Glutamatergic neuron (in vitro differentiated cells): ENCODE measurements at regions not wholly inside any gene's neighbourhood (a gene's known extent, or its start where the extent isn't known, plus 50 kb on each side); places are given as distances from the start of the nearest gene placed in this dataset.

Source experiments
- DNase-seq: peaks from one replicate; pipeline ENCODE4 v3.0.0; 2022
- H3K27ac Mint-ChIP-seq: one replicate; pipeline ENCODE4 v1.8.0; 2020; ENCODE audit warnings: mild to moderate bottlenecking, mixed read lengths, inconsistent platforms; ENCODE audit not compliant: unreplicated experiment
- H3K27me3 Mint-ChIP-seq: one replicate; pipeline ENCODE4 v1.8.0; 2020; ENCODE audit warnings: mild to moderate bottlenecking, moderate library complexity, mixed read lengths, inconsistent platforms; ENCODE audit not compliant: unreplicated experiment
- H3K36me3 Mint-ChIP-seq: one replicate; pipeline ENCODE4 v1.8.0; 2020; ENCODE audit warnings: mild to moderate bottlenecking, mixed read lengths, inconsistent platforms; ENCODE audit not compliant: unreplicated experiment
- H3K4me1 Mint-ChIP-seq: one replicate; pipeline ENCODE4 v1.8.0; 2020; ENCODE audit warnings: mild to moderate bottlenecking, low read depth, mixed read lengths, inconsistent platforms; ENCODE audit not compliant: unreplicated experiment
- H3K4me3 Mint-ChIP-seq: one replicate; pipeline ENCODE4 v1.8.0; 2020; ENCODE audit warnings: mild to moderate bottlenecking, mixed read lengths, inconsistent platforms; ENCODE audit not compliant: unreplicated experiment
- H3K9me3 Mint-ChIP-seq: one replicate; pipeline ENCODE4 v1.8.0; 2020; ENCODE audit warnings: mild to moderate bottlenecking, moderate library complexity, mixed read lengths, inconsistent platforms; ENCODE audit not compliant: unreplicated experiment
- TF ChIP-seq, protein P1 (sequence below): fragments of 200-600 bp; sonication (generic); IDR thresholded peaks from one replicate; pipeline ENCODE4 v1.5.0; 2021; ENCODE audit not compliant: partially characterized antibody, unreplicated experiment

DNA sequence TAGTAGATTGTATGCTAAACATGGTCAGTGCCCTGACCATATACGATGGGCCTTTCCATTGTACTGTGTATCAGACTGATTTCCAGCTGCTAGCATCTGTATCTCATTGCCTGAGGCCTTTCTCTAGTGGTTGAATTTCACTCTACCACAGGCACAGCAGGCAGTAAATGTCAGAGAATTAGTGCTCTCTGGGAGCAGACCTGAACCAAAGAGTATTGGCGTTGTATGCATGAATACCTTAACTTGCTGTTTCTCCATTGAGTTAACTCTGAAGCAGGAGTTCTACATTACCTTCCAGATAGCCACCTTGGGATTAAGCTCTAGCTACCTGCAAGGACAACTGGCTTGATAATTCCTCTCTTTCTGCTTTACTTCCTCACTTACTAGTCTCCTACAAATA is 439.2 kb upstream of the EPHA3 start:
- Mint-ChIP-seq H3K27me3 (no peaks in the 10 kb centered on the region), H3K9me3 (no peaks in the 10 kb centered on the region), H3K27ac (no peak overlapping the region), H3K4me3 (no peak overlapping the region), H3K36me3 (no peaks in the 10 kb centered on the region), H3K4me1 (no peaks in the 10 kb centered on the region)
- TF ChIP-seq, protein P1, sequence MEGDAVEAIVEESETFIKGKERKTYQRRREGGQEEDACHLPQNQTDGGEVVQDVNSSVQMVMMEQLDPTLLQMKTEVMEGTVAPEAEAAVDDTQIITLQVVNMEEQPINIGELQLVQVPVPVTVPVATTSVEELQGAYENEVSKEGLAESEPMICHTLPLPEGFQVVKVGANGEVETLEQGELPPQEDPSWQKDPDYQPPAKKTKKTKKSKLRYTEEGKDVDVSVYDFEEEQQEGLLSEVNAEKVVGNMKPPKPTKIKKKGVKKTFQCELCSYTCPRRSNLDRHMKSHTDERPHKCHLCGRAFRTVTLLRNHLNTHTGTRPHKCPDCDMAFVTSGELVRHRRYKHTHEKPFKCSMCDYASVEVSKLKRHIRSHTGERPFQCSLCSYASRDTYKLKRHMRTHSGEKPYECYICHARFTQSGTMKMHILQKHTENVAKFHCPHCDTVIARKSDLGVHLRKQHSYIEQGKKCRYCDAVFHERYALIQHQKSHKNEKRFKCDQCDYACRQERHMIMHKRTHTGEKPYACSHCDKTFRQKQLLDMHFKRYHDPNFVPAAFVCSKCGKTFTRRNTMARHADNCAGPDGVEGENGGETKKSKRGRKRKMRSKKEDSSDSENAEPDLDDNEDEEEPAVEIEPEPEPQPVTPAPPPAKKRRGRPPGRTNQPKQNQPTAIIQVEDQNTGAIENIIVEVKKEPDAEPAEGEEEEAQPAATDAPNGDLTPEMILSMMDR, result no peak
- DNase-seq, result no peak

DNA sequence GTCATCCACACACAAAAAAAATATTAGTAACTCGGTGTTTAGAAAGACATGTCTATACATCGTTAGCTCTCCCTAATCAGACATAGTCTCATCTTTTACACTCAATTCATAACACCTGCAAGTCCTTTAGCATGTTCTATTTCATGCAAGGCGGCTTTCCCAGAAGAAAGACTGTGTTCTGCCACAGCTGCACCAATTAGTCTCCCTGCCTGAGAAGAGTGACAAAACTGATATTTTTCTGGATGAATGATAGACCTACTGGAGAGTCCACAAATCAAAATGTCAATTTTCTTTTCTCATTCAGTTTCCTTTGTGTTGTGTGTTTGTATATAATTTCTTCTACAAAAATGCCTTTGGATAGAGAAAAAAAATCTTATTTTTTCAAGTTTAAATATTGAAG is 435.8 kb upstream of the EPHA3 start:
- H3K36me3 Mint-ChIP-seq, result no peaks in the 10 kb centered on the region
- no peak overlapping the region for H3K27ac Mint-ChIP-seq
- DNase-seq, result no peak
- H3K4me3 Mint-ChIP-seq, result no peak overlapping the region
- TF ChIP-seq, protein P1, result no peak
- no peaks in the 10 kb centered on the region for H3K27me3 Mint-ChIP-seq
- no peaks in the 10 kb centered on the region for H3K4me1 Mint-ChIP-seq
- no peaks in the 10 kb centered on the region for H3K9me3 Mint-ChIP-seq

DNA sequence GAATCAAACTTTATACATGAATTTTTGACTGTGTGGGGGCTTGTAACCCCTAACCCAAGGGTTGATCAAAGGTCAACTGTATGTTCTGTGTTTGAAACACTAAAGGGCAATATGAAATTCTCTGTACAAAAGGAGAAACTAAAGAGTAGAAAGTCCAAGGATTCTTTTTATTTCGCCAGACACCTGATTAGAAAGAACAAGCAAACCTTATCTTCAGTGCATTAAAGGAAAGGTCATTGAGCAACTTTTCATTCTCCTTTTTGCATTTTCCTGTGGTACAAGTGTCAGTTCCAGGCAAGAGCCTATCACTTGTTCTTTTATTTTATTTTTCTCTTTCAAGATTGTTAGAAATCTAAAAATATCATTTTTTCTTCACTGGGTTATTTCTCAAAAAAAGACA is 430.1 kb upstream of the EPHA3 start:
- no peak for DNase-seq
- Mint-ChIP-seq H3K27ac (no peak overlapping the region), H3K4me1 (no peaks in the 10 kb centered on the region), H3K36me3 (no peaks in the 10 kb centered on the region), H3K27me3 (no peaks in the 10 kb centered on the region), H3K4me3 (no peak overlapping the region), H3K9me3 (no peaks in the 10 kb centered on the region)
- TF ChIP-seq, protein P1, result no peak

DNA sequence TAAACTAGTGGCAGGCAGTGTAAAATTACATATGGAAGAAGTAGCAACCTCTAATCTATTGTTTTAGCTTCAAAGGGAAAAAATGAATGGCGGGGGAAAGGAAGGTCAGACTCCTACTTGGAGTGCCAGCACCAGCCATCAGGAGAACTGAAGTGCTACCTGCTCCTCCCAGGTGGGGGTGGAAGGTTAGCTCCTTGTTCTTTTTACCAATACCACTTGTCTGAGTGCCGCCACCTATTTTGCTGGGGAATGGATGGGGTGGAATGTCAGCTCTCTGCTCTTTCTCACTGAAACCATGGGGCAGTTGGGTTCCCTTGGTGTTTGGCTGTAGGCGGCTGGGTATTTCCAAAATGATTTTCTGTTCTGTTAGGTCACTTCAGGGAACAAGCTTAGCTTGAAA is 428.7 kb upstream of the EPHA3 start:
- no peak overlapping the region for H3K4me3 Mint-ChIP-seq
- H3K4me1 Mint-ChIP-seq, result no peaks in the 10 kb centered on the region
- no peaks in the 10 kb centered on the region for H3K9me3 Mint-ChIP-seq
- H3K36me3 Mint-ChIP-seq, result no peaks in the 10 kb centered on the region
- no peak for DNase-seq
- no peak overlapping the region for H3K27ac Mint-ChIP-seq
- TF ChIP-seq, protein P1, result no peak
- no peaks in the 10 kb centered on the region for H3K27me3 Mint-ChIP-seq

DNA sequence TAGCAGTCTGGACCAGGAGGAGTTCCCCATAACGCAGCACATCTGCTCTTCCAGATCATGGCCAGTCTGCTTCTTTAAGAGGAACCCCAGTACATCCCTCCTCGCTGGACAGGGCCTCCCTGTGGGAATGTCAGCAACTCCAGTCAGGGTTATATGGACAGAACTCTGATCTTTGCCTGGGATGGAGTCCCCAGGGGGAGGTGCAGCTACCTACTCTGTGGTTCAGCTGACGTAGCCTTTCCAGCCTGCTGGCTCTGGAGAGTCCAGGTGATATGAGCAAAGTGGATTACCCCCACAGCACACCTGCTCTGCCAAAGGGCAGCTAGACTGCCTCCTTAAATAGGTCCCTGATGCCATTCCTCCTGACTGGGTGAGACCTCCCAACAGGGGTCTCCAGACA is 417.1 kb upstream of the EPHA3 start:
- DNase-seq, result no peak
- Mint-ChIP-seq H3K27me3 (peaks cover 3% of the 10 kb centered on the region), H3K4me1 (peaks cover 2% of the 10 kb centered on the region), H3K27ac (peak overlapping the region; percentile 11), H3K4me3 (no peak overlapping the region), H3K9me3 (no peaks in the 10 kb centered on the region), H3K36me3 (no peaks in the 10 kb centered on the region)
- TF ChIP-seq, protein P1, result no peak
